ENCODE measurements at regions not wholly inside any gene's neighbourhood (a gene's known extent, or its start where the extent isn't known, plus 50 kb on each side); places are given as distances from the start of the nearest gene placed in this dataset.
A peak's percentile ranks its signal among the peaks of the same experiment; 100 is the strongest.

DNA sequence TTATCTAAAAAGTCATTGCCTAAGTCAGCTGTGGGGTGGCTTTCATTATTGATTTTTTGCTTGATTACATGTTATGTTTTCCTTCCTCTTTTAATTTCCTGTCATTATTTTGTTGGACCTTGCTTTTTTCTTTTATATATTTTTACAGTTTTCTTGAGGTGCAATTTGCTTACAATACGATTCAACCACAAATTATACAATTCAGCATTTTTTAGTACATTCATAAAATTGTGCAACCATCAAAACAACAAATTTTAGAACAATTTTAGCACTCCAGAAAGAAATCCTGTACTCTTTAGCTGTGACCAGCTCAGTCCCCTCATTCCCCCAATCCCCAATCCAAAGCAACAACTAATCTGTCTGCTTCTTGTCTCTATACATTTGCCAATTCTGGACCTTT, 608.9 kb downstream of the C6orf118 start:
- no peak overlapping the region for H3K4me3 ChIP-seq (ENCODE audit: low read depth, low read length)
- no peak overlapping the region for H3K9ac ChIP-seq (ENCODE audit: low read depth, low read length)
- H3K36me3 ChIP-seq (ENCODE audit: control insufficient read depth, insufficient read depth, low read length) = no peaks in the 10 kb centered on the region
- no peaks in the 10 kb centered on the region for H3K9me3 ChIP-seq (ENCODE audit: control insufficient read depth, insufficient read depth, low read length)
- H3K4me1 ChIP-seq (ENCODE audit: control insufficient read depth, insufficient read depth, low read length) = peaks cover 7% of the 10 kb centered on the region
- no peak overlapping the region for H3K27ac ChIP-seq (ENCODE audit: low read depth, low read length)
- H3K27me3 ChIP-seq (ENCODE audit: control insufficient read depth, insufficient read depth, low read length) = no peaks in the 10 kb centered on the region

- no peak overlapping the region for H3K27ac ChIP-seq (ENCODE audit: low read depth, low read length)
- no peak overlapping the region for H3K4me3 ChIP-seq (ENCODE audit: low read depth, low read length)
- H3K4me1 ChIP-seq (ENCODE audit: control insufficient read depth, insufficient read depth, low read length) = peaks cover 42% of the 10 kb centered on the region
- H3K27me3 ChIP-seq (ENCODE audit: control insufficient read depth, insufficient read depth, low read length) = no peaks in the 10 kb centered on the region
- H3K9ac ChIP-seq (ENCODE audit: low read depth, low read length) = no peak overlapping the region
- no peaks in the 10 kb centered on the region for H3K9me3 ChIP-seq (ENCODE audit: control insufficient read depth, insufficient read depth, low read length)
- no peaks in the 10 kb centered on the region for H3K36me3 ChIP-seq (ENCODE audit: control insufficient read depth, insufficient read depth, low read length)
These were observed 613.5 kb downstream of the C6orf118 start for GRCh38 chr6:164695896-164696295.

- no peak overlapping the region for H3K4me3 ChIP-seq (ENCODE audit: low read depth, low read length)
- no peak overlapping the region; the same call in 1 of the 2 replicates for H3K9ac ChIP-seq (ENCODE audit: low read depth, low read length)
- no peaks in the 10 kb centered on the region for H3K27me3 ChIP-seq (ENCODE audit: control insufficient read depth, insufficient read depth, low read length)
- H3K36me3 ChIP-seq (ENCODE audit: control insufficient read depth, insufficient read depth, low read length) = no peaks in the 10 kb centered on the region
- H3K27ac ChIP-seq (ENCODE audit: low read depth, low read length) = peak overlapping the region; percentile 81
- H3K9me3 ChIP-seq (ENCODE audit: control insufficient read depth, insufficient read depth, low read length) = no peaks in the 10 kb centered on the region
- peaks cover 42% of the 10 kb centered on the region for H3K4me1 ChIP-seq (ENCODE audit: control insufficient read depth, insufficient read depth, low read length)
These were observed 615.0 kb downstream of the C6orf118 start for GRCh38 chr6:164694386-164694785.

GRCh38 chr6:164693944-164694343, 615.5 kb downstream of the C6orf118 start:
- Histone ChIP-seq H3K27ac (ENCODE audit: low read depth, low read length) (peak overlapping the region; percentile 81), H3K4me3 (ENCODE audit: low read depth, low read length) (peak overlapping the region; percentile 23), H3K9me3 (ENCODE audit: control insufficient read depth, insufficient read depth, low read length) (no peaks in the 10 kb centered on the region)

GRCh38 chr6:164692772-164693510, 616.5 kb downstream of the C6orf118 start:
- Histone ChIP-seq H3K4me3 (ENCODE audit: low read depth, low read length) (no peak overlapping the region), H3K9ac (ENCODE audit: low read depth, low read length) (no peak overlapping the region), H3K27me3 (ENCODE audit: control insufficient read depth, insufficient read depth, low read length) (no peaks in the 10 kb centered on the region), H3K36me3 (ENCODE audit: control insufficient read depth, insufficient read depth, low read length) (no peaks in the 10 kb centered on the region), H3K9me3 (ENCODE audit: control insufficient read depth, insufficient read depth, low read length) (no peaks in the 10 kb centered on the region), H3K4me1 (ENCODE audit: control insufficient read depth, insufficient read depth, low read length) (peaks cover 42% of the 10 kb centered on the region), H3K27ac (ENCODE audit: low read depth, low read length) (peak overlapping the region; percentile 16)

More at GRCh38 chr6:164693944-164694343, 615.5 kb downstream of the C6orf118 start:
- Histone ChIP-seq H3K27me3 (ENCODE audit: control insufficient read depth, insufficient read depth, low read length) (no peaks in the 10 kb centered on the region), H3K9ac (ENCODE audit: low read depth, low read length) (no peak overlapping the region), H3K36me3 (ENCODE audit: control insufficient read depth, insufficient read depth, low read length) (no peaks in the 10 kb centered on the region), H3K4me1 (ENCODE audit: control insufficient read depth, insufficient read depth, low read length) (peaks cover 42% of the 10 kb centered on the region)

GRCh38 chr6:164690702-164691500, 618.5 kb downstream of the C6orf118 start:
- no peaks in the 10 kb centered on the region for H3K27me3 ChIP-seq (ENCODE audit: control insufficient read depth, insufficient read depth, low read length)
- H3K36me3 ChIP-seq (ENCODE audit: control insufficient read depth, insufficient read depth, low read length) = no peaks in the 10 kb centered on the region
- no peak overlapping the region for H3K4me3 ChIP-seq (ENCODE audit: low read depth, low read length)
- H3K9ac ChIP-seq (ENCODE audit: low read depth, low read length) = no peak overlapping the region
- H3K4me1 ChIP-seq (ENCODE audit: control insufficient read depth, insufficient read depth, low read length) = peaks cover 38% of the 10 kb centered on the region
- no peaks in the 10 kb centered on the region for H3K9me3 ChIP-seq (ENCODE audit: control insufficient read depth, insufficient read depth, low read length)
- H3K27ac ChIP-seq (ENCODE audit: low read depth, low read length) = no peak overlapping the region

GRCh38 chr6:164690241-164690640, 619.2 kb downstream of the C6orf118 start:
- Histone ChIP-seq H3K27ac (ENCODE audit: low read depth, low read length) (no peak overlapping the region), H3K27me3 (ENCODE audit: control insufficient read depth, insufficient read depth, low read length) (no peaks in the 10 kb centered on the region), H3K36me3 (ENCODE audit: control insufficient read depth, insufficient read depth, low read length) (no peaks in the 10 kb centered on the region), H3K9me3 (ENCODE audit: control insufficient read depth, insufficient read depth, low read length) (no peaks in the 10 kb centered on the region), H3K4me1 (ENCODE audit: control insufficient read depth, insufficient read depth, low read length) (peaks cover 33% of the 10 kb centered on the region), H3K4me3 (ENCODE audit: low read depth, low read length) (no peak overlapping the region), H3K9ac (ENCODE audit: low read depth, low read length) (no peak overlapping the region)

- no peaks in the 10 kb centered on the region for H3K36me3 ChIP-seq (ENCODE audit: control insufficient read depth, insufficient read depth, low read length)
- no peaks in the 10 kb centered on the region for H3K4me1 ChIP-seq (ENCODE audit: control insufficient read depth, insufficient read depth, low read length)
- H3K27me3 ChIP-seq (ENCODE audit: control insufficient read depth, insufficient read depth, low read length) = no peaks in the 10 kb centered on the region
- no peak overlapping the region for H3K4me3 ChIP-seq (ENCODE audit: low read depth, low read length)
- H3K9me3 ChIP-seq (ENCODE audit: control insufficient read depth, insufficient read depth, low read length) = no peaks in the 10 kb centered on the region
- H3K27ac ChIP-seq (ENCODE audit: low read depth, low read length) = no peak overlapping the region
- no peak overlapping the region for H3K9ac ChIP-seq (ENCODE audit: low read depth, low read length)
These were observed 644.1 kb downstream of the C6orf118 start for GRCh38 chr6:164665328-164665727.

GRCh38 chr6:164663634-164664033, 645.8 kb downstream of the C6orf118 start:
- H3K9ac ChIP-seq (ENCODE audit: low read depth, low read length) = no peak overlapping the region

GRCh38 chr6:164661716-164662115, 647.7 kb downstream of the C6orf118 start:
- Histone ChIP-seq H3K4me3 (ENCODE audit: low read depth, low read length) (no peak overlapping the region), H3K9me3 (ENCODE audit: control insufficient read depth, insufficient read depth, low read length) (no peaks in the 10 kb centered on the region), H3K27ac (ENCODE audit: low read depth, low read length) (no peak overlapping the region), H3K27me3 (ENCODE audit: control insufficient read depth, insufficient read depth, low read length) (no peaks in the 10 kb centered on the region), H3K4me1 (ENCODE audit: control insufficient read depth, insufficient read depth, low read length) (no peaks in the 10 kb centered on the region; the same call in 1 of the 2 replicates), H3K36me3 (ENCODE audit: control insufficient read depth, insufficient read depth, low read length) (no peaks in the 10 kb centered on the region), H3K9ac (ENCODE audit: low read depth, low read length) (no peak overlapping the region)

More at GRCh38 chr6:164663634-164664033, 645.8 kb downstream of the C6orf118 start:
- H3K27me3 ChIP-seq (ENCODE audit: control insufficient read depth, insufficient read depth, low read length) = no peaks in the 10 kb centered on the region
- no peaks in the 10 kb centered on the region for H3K36me3 ChIP-seq (ENCODE audit: control insufficient read depth, insufficient read depth, low read length)
- H3K27ac ChIP-seq (ENCODE audit: low read depth, low read length) = no peak overlapping the region
- H3K9me3 ChIP-seq (ENCODE audit: control insufficient read depth, insufficient read depth, low read length) = no peaks in the 10 kb centered on the region
- no peaks in the 10 kb centered on the region; the same call in 1 of the 2 replicates for H3K4me1 ChIP-seq (ENCODE audit: control insufficient read depth, insufficient read depth, low read length)
- H3K4me3 ChIP-seq (ENCODE audit: low read depth, low read length) = no peak overlapping the region

DNA sequence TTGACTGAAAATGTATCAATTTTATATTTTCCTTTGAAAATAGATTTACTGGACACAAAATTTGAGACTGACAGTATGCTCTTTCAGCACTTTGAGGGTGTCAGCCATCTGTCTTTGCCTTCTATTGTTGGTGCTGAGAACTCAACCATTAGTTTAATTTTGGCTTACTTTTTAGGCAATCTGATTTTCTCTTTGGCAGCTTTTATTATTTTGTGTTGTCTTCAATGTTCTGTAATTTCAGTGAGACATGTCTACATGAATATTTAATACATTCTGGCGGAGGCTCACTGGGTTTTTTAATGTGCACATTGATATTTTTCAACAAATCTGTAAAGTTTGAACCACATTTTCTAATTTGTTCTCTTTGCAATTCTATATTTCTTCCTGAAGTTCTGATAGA, 648.6 kb downstream of the C6orf118 start:
- no peaks in the 10 kb centered on the region; the same call in 1 of the 2 replicates for H3K4me1 ChIP-seq (ENCODE audit: control insufficient read depth, insufficient read depth, low read length)
- no peak overlapping the region for H3K9ac ChIP-seq (ENCODE audit: low read depth, low read length)
- no peaks in the 10 kb centered on the region for H3K27me3 ChIP-seq (ENCODE audit: control insufficient read depth, insufficient read depth, low read length)
- H3K4me3 ChIP-seq (ENCODE audit: low read depth, low read length) = no peak overlapping the region
- no peaks in the 10 kb centered on the region for H3K36me3 ChIP-seq (ENCODE audit: control insufficient read depth, insufficient read depth, low read length)
- no peak overlapping the region for H3K27ac ChIP-seq (ENCODE audit: low read depth, low read length)
- H3K9me3 ChIP-seq (ENCODE audit: control insufficient read depth, insufficient read depth, low read length) = no peaks in the 10 kb centered on the region

All from HUES48 (cell line).